Right lobe of liver (tissue), 4 donors: ENCODE measurements at regions not wholly inside any gene's neighbourhood (a gene's known extent, or its start where the extent isn't known, plus 50 kb on each side); places are given as distances from the start of the nearest gene placed in this dataset.
"Not testable (repeated sequence)": the region's sequence is repeated elsewhere in the genome, so short reads cannot be mapped to it uniquely, and the experiment has no call there.

ENCODE experiments used
- POLR2A ChIP-seq: fragments of 450-650 bp; IDR thresholded peaks from one replicate; pipeline ENCODE4 v1.6.1; 2017; ENCODE audit warnings: antibody characterized with exemption, mild to moderate bottlenecking
- TF ChIP-seq, protein P1 (sequence below), 4 donors: fragments of 200-600 bp in 3 of 4; fragments of 450-650 bp in 1 of 4; IDR thresholded peaks; one replicate each; pipeline versions ENCODE4 v1.5.1 to v1.8.0; 2016 to 2022; ENCODE audit warnings: antibody characterized with exemption in 4 of 4, mild to moderate bottlenecking in 2 of 4
- donor health status: DM: no; HTN: no; CAD: no.
- donor health status: DM: no; HTN: no; CAD: no.
- donor health status: DM: no; HTN: yes; CAD: no.

DNA sequence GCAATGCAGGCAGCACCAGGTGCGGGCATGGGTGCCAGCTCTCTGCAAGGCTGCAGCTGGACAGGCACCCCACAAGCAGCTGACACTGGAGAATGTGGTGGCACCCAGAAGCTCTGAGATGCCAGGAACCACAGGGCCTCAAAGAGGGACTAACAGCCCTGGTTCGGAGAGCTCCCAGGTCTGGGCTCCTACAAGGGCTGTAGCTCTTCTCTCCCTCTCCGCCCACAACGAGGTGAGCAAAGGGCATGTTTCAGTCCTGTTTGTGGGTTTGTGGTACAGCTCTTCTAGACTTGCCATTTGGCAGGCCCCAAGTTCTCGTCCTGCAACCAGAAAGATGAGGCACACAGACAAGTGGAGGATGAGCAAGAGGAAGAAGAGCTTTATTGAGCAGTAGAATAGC lies 299.5 kb upstream of the POTED start:
- TF ChIP-seq POLR2A, result not testable (repeated sequence)
- TF ChIP-seq, protein P1, sequence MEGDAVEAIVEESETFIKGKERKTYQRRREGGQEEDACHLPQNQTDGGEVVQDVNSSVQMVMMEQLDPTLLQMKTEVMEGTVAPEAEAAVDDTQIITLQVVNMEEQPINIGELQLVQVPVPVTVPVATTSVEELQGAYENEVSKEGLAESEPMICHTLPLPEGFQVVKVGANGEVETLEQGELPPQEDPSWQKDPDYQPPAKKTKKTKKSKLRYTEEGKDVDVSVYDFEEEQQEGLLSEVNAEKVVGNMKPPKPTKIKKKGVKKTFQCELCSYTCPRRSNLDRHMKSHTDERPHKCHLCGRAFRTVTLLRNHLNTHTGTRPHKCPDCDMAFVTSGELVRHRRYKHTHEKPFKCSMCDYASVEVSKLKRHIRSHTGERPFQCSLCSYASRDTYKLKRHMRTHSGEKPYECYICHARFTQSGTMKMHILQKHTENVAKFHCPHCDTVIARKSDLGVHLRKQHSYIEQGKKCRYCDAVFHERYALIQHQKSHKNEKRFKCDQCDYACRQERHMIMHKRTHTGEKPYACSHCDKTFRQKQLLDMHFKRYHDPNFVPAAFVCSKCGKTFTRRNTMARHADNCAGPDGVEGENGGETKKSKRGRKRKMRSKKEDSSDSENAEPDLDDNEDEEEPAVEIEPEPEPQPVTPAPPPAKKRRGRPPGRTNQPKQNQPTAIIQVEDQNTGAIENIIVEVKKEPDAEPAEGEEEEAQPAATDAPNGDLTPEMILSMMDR (IDR thresholded peaks at IDR 0.05), result not testable (repeated sequence)
